C4-2B (cell line): ENCODE measurements at regions not wholly inside any gene's neighbourhood (a gene's known extent, or its start where the extent isn't known, plus 50 kb on each side); places are given as distances from the start of the nearest gene placed in this dataset.

Experiments used
- ZFX ChIP-seq: fragments of 450-650 bp; IDR thresholded peaks from 2 replicates; pipeline ENCODE4 v1.6.1; 2017
- TF ChIP-seq, protein P1 (sequence below): fragments of 450-650 bp; conservative IDR thresholded peaks from 2 replicates; pipeline ENCODE4 v1.5.1; 2017; ENCODE audit warnings: mild to moderate bottlenecking

DNA sequence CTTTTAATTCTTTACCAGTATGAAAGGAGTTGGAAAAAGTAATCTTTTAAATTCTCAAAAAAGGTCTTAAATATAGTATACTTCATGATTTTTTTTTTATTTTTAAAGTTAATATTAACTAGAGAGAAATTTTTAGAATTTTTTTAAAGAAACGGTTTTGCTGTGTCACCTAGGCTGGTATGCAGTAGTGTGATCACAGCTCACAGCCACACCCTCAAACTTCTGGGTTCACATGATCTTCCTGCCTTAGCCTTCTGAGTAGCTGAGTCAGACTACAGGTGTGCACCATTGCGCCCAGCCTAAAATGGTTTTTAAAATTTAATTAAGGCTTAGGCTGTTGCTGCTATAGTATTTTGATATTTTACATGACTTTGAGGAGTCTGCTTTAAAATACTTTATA is 52.4 kb downstream of the TLCD4 start:
- TF ChIP-seq, protein P1, sequence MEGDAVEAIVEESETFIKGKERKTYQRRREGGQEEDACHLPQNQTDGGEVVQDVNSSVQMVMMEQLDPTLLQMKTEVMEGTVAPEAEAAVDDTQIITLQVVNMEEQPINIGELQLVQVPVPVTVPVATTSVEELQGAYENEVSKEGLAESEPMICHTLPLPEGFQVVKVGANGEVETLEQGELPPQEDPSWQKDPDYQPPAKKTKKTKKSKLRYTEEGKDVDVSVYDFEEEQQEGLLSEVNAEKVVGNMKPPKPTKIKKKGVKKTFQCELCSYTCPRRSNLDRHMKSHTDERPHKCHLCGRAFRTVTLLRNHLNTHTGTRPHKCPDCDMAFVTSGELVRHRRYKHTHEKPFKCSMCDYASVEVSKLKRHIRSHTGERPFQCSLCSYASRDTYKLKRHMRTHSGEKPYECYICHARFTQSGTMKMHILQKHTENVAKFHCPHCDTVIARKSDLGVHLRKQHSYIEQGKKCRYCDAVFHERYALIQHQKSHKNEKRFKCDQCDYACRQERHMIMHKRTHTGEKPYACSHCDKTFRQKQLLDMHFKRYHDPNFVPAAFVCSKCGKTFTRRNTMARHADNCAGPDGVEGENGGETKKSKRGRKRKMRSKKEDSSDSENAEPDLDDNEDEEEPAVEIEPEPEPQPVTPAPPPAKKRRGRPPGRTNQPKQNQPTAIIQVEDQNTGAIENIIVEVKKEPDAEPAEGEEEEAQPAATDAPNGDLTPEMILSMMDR, result no peak
- TF ChIP-seq ZFX, result no peak
